SU-DHL-6 (cell line): ENCODE measurements at regions not wholly inside any gene's neighbourhood (a gene's known extent, or its start where the extent isn't known, plus 50 kb on each side); places are given as distances from the start of the nearest gene placed in this dataset.

Experiments used
- H2AFZ ChIP-seq: fragments of 200-600 bp; sonication (generic); 2 replicates; pipeline ENCODE4 v1.6.1; 2014; ENCODE audit warnings: low read depth, mild to moderate bottlenecking, moderate library complexity, mixed read lengths, antibody characterized with exemption, low read length; ENCODE audit not compliant: severe bottlenecking
- H3F3A ChIP-seq: fragments of 200-600 bp; shearing (Covaris generic); 2 replicates; pipeline ENCODE4 v1.6.0; 2016; ENCODE audit warnings: antibody characterized with exemption, mild to moderate bottlenecking; ENCODE audit not compliant: insufficient read depth
- H3K27ac ChIP-seq: fragments of 200-600 bp; sonication (generic); 2 replicates; pipeline ENCODE4 v1.5.1; 2016; ENCODE audit warnings: low read depth, mild to moderate bottlenecking, low read length, moderate library complexity, mixed read lengths
- H3K27me3 ChIP-seq: fragments of 200-600 bp; sonication (generic), shearing (Covaris generic); 2 replicates; pipeline ENCODE4 v1.6.0; 2014; ENCODE audit warnings: mild to moderate bottlenecking, low read length
- H3K36me3 ChIP-seq: fragments of 200-600 bp; sonication (generic); 2 replicates; pipeline ENCODE4 v1.6.1; 2014; ENCODE audit warnings: mild to moderate bottlenecking, low read length, mixed read lengths
- H3K4me2 ChIP-seq: fragments of 300-600, 200-600 bp; shearing (Covaris generic), sonication (generic); 2 replicates; pipeline ENCODE4 v1.6.0; 2014; ENCODE audit warnings: low read length, low read depth, mild to moderate bottlenecking; ENCODE audit not compliant: poor library complexity, severe bottlenecking
- H3K4me3 ChIP-seq: fragments of 200-600 bp; sonication (generic); 2 replicates; pipeline ENCODE4 v1.5.1; 2014; ENCODE audit warnings: antibody characterized with exemption, low read length, mild to moderate bottlenecking, mixed read lengths; ENCODE audit not compliant: insufficient read depth, poor library complexity, severe bottlenecking
- H3K79me2 ChIP-seq: fragments of 200-600 bp; sonication (generic); 2 replicates; pipeline ENCODE4 v1.6.1; 2014; ENCODE audit warnings: mild to moderate bottlenecking, low read length, moderate library complexity; ENCODE audit not compliant: insufficient read depth
- H3K9ac ChIP-seq: fragments of 200-600 bp; sonication (generic); 2 replicates; pipeline ENCODE4 v1.7.0; 2014; ENCODE audit warnings: mild to moderate bottlenecking, low read length
- H3K9me2 ChIP-seq: fragments of 200-600 bp; sonication (generic); replicated peaks from 2 replicates; pipeline ENCODE4 v1.6.1; 2014; ENCODE audit warnings: low read length; ENCODE audit not compliant: insufficient read depth
- H3K9me3 ChIP-seq: fragments of 200-600 bp; sonication (generic); 2 replicates; pipeline ENCODE4 v1.6.1; 2014; ENCODE audit warnings: low read length, mixed read lengths; ENCODE audit not compliant: insufficient read depth
- H4K20me1 ChIP-seq: fragments of 200-600 bp; sonication (generic); 2 replicates; pipeline ENCODE4 v1.6.1; 2014; ENCODE audit warnings: low read depth, mild to moderate bottlenecking, antibody characterized with exemption, low read length, moderate library complexity, mixed read lengths
- EZH2phosphoT487 ChIP-seq: fragments of 200-600 bp; sonication (generic), shearing (Covaris generic); conservative IDR thresholded peaks from 2 replicates; pipeline ENCODE4 v1.6.1; 2018; ENCODE audit warnings: mild to moderate bottlenecking, antibody characterized with exemption, low read length, moderate library complexity, mixed read lengths
- TF ChIP-seq, protein P1 (sequence below): fragments of 200-600 bp; sonication (generic); IDR thresholded peaks from one replicate; pipeline ENCODE4 v1.5.1; 2017; ENCODE audit warnings: antibody characterized with exemption, mild to moderate bottlenecking, low read length, moderate library complexity; ENCODE audit not compliant: insufficient read depth, poor library complexity, severe bottlenecking

GRCh38 chr12:11573880-11574279, 75.6 kb upstream of the ETV6 start:
- H2AFZ ChIP-seq, result no peak overlapping the region
- no peak for TF ChIP-seq EZH2phosphoT487
- TF ChIP-seq, protein P1, sequence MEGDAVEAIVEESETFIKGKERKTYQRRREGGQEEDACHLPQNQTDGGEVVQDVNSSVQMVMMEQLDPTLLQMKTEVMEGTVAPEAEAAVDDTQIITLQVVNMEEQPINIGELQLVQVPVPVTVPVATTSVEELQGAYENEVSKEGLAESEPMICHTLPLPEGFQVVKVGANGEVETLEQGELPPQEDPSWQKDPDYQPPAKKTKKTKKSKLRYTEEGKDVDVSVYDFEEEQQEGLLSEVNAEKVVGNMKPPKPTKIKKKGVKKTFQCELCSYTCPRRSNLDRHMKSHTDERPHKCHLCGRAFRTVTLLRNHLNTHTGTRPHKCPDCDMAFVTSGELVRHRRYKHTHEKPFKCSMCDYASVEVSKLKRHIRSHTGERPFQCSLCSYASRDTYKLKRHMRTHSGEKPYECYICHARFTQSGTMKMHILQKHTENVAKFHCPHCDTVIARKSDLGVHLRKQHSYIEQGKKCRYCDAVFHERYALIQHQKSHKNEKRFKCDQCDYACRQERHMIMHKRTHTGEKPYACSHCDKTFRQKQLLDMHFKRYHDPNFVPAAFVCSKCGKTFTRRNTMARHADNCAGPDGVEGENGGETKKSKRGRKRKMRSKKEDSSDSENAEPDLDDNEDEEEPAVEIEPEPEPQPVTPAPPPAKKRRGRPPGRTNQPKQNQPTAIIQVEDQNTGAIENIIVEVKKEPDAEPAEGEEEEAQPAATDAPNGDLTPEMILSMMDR, result no peak
- H4K20me1 ChIP-seq, result no peaks in the 10 kb centered on the region
- no peak overlapping the region for H3K9ac ChIP-seq
- H3F3A ChIP-seq, result no peaks in the 10 kb centered on the region
- no peaks in the 10 kb centered on the region for H3K79me2 ChIP-seq
- no peak overlapping the region for H3K27ac ChIP-seq
- no peaks in the 10 kb centered on the region for H3K27me3 ChIP-seq
- H3K9me2 ChIP-seq, result no peaks in the 10 kb centered on the region
- no peak overlapping the region for H3K4me3 ChIP-seq
- H3K9me3 ChIP-seq, result no peaks in the 10 kb centered on the region
- no peaks in the 10 kb centered on the region for H3K36me3 ChIP-seq
- H3K4me2 ChIP-seq, result no peak overlapping the region

DNA sequence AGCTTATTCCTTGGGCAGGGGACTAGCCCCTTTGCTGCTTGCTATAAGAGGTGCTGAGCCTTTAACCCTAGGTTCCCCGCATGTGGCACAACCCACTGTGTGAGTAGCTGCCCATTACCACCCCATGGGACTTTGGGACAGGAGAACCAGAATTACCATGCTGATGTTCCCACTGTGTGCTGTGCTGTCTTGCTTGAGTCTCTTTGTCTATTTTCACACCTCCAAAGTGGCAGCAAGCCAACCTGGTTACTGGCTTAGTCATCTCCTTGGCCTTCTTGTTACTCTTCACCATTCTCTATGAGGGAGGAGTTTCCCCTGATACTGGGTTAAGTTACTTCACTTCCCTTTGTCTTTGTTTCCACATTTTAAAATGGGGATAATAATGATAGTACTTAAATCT, 73.4 kb upstream of the ETV6 start:
- Histone ChIP-seq H3K9me3 (no peaks in the 10 kb centered on the region), H3K27ac (no peak overlapping the region), H3K36me3 (no peaks in the 10 kb centered on the region), H3F3A (no peaks in the 10 kb centered on the region), H4K20me1 (no peaks in the 10 kb centered on the region), H3K9me2 (no peaks in the 10 kb centered on the region), H3K9ac (no peak overlapping the region), H2AFZ (no peak overlapping the region), H3K79me2 (no peaks in the 10 kb centered on the region), H3K4me2 (no peak overlapping the region), H3K4me3 (no peak overlapping the region), H3K27me3 (no peaks in the 10 kb centered on the region)
- no peak for TF ChIP-seq EZH2phosphoT487
- TF ChIP-seq, protein P1, result no peak

GRCh38 chr12:11577658-11578260, 71.7 kb upstream of the ETV6 start:
- no peaks in the 10 kb centered on the region for H3K9me2 ChIP-seq
- no peak overlapping the region for H3K27ac ChIP-seq
- H4K20me1 ChIP-seq, result no peaks in the 10 kb centered on the region
- no peaks in the 10 kb centered on the region for H3K36me3 ChIP-seq
- H3K4me3 ChIP-seq, result no peak overlapping the region
- no peaks in the 10 kb centered on the region for H3K9me3 ChIP-seq
- H3K27me3 ChIP-seq, result no peaks in the 10 kb centered on the region
- H3K79me2 ChIP-seq, result no peaks in the 10 kb centered on the region
- TF ChIP-seq, protein P1, result no peak
- no peak for TF ChIP-seq EZH2phosphoT487
- no peaks in the 10 kb centered on the region for H3F3A ChIP-seq
- H3K9ac ChIP-seq, result no peak overlapping the region
- H2AFZ ChIP-seq, result no peak overlapping the region
- no peak overlapping the region for H3K4me2 ChIP-seq
